Activated naive CD4-positive, alpha-beta T cell treated with Interleukin-2 at 50 U/mL for 16 hours (primary cell): ENCODE measurements at regions not wholly inside any gene's neighbourhood (a gene's known extent, or its start where the extent isn't known, plus 50 kb on each side); places are given as distances from the start of the nearest gene placed in this dataset.
"Not testable (repeated sequence)": the region's sequence is repeated elsewhere in the genome, so short reads cannot be mapped to it uniquely, and the experiment has no call there.

ENCODE experiments used
- DNase-seq: peaks from one replicate; pipeline ENCODE4 v3.0.0-alpha.2; 2020

- DNase-seq = no peak
Measured at GRCh38 chr6:128731249-128732165, 151.4 kb upstream of the LAMA2 start.

GRCh38 chr6:128727500-128727899 lies 155.4 kb upstream of the LAMA2 start:
- no peak for DNase-seq

- no peak for DNase-seq
Measured at GRCh38 chr6:128725271-128726233, 157.4 kb upstream of the LAMA2 start.

GRCh38 chr6:128724738-128725137 lies 158.2 kb upstream of the LAMA2 start:
- DNase-seq = no peak

DNA sequence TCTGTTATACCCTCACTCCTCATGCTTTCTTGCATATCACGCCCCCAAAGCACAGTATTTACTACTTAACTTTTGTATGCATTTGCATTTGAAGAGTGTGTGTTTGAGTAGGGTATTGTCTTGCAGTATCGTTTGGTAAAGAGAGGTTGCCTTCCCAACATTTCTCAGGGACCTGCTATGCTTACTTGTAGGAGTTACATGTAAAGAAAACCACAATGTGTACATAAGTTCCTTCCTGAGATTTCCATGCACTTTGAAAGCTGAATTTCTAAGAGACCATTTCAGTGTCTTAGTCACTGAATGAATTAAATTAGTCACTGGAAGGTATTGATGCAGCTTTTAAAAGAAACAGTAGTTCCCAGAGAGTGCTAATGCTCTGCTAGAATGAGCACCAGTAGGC lies 159.3 kb upstream of the LAMA2 start:
- DNase-seq = no peak

DNA sequence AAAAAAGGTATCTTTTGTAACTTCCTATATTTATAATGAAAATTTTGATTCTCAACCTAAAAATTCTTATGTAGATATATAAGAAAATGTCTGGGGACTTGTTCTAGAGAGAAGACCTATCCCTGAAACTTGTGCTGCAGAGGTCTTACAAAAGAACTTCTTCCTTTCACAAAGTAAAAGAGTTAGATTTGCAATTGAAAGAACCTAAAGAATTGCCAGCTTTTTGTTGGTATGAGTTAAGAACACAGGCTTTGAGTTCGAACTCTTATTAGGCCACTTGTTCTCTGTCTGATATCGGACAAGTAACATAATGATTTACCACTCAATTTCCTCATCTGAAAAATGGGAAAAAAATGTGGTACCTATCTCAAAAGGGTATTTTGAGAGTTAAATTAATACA lies 162.0 kb upstream of the LAMA2 start:
- no peak for DNase-seq

- no peak for DNase-seq
Measured at GRCh38 chr6:128719786-128720185, 163.2 kb upstream of the LAMA2 start.

- no peak for DNase-seq
Measured at GRCh38 chr6:128713461-128713860, 169.5 kb upstream of the LAMA2 start.

GRCh38 chr6:128712898-128713297 lies 170.0 kb upstream of the LAMA2 start:
- DNase-seq = no peak

- no peak for DNase-seq
Measured at GRCh38 chr6:128711149-128711548, 171.8 kb upstream of the LAMA2 start.

DNA sequence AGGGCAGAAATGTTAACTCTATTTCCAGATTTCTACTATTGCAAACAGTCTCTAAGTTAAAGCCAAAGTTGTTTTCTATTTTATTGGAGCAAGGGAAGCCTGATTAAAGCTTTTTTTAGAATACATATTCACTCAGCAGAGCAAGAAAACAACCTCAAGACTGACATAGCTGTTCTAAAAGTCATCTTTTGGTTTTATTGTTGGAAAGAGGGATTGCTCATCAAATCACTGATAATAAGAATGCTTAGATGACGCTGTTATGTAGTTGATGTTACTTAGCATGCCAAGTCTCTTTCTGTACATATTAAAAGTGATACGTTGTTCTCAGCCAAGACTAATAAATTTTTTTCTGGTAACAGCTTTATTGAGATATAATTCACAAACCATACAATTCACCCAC lies 172.6 kb upstream of the LAMA2 start:
- DNase-seq = no peak

- DNase-seq = no peak
Measured at GRCh38 chr6:128704601-128705000, 178.3 kb upstream of the LAMA2 start.

DNA sequence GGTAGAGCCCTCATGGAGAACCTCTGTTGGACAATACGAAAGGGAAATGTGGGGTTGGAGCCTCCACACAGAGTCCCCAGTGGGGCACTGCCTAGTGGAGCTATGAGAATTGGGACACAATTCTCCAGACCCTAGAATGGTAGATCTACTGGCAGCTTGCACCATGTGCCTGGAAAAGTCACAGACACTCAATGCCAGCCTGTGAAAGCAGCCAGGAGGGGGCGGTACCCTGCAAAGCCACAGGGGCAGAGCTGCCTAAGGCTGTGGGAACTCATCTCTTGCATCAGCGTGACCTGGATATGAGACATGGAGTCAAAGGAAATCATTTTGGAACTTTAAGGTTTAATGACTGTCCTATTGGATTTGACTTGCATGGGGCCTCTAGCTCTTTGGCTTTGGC lies 179.1 kb upstream of the LAMA2 start:
- not testable (repeated sequence) for DNase-seq

DNA sequence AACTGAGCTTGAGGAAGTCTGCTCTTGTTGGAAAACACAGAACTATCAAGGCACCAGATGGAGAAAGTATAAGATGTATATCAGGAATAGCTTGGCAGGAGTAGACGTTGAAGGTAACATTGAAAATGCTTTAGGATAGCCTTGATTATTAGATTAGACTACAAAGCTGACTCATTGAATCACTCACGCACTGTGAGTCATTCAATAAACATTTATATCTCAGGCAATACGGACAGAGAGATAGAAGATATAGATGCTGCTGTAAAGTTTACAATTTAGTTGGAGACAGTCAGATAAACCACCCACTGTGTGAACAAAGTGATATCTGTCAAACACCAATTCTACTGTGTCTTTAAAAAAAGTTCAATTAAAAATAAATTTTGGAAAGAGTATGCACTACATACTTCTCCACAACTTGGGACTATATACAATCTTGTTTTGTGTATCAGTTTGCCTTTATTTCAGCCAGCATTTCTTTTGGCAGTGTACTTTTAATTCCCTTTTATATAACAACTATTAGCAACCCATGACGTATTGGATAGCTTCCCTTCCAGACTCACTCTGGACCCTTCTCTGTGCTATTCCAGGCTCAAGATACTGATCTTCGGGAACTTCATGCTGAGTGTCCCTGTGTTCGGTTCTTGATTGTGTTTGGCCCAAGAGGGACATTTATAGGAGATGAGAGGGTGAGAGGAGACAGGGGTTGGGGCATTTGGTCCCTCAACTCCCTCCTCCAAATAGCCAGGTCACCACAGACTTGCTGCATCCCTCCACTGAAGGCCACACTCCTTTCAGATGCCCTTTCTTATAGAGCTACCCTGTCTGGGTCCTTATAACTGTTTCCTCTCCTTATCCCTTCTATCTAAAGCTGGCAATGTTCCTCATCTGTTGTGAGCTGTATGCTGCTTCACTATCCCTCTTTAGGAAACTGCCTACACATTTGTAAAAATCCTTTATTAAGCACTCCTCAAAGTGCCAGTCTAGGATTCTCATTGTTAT lies 176.6 kb upstream of the PTPRK start:
- no peak for DNase-seq

DNA sequence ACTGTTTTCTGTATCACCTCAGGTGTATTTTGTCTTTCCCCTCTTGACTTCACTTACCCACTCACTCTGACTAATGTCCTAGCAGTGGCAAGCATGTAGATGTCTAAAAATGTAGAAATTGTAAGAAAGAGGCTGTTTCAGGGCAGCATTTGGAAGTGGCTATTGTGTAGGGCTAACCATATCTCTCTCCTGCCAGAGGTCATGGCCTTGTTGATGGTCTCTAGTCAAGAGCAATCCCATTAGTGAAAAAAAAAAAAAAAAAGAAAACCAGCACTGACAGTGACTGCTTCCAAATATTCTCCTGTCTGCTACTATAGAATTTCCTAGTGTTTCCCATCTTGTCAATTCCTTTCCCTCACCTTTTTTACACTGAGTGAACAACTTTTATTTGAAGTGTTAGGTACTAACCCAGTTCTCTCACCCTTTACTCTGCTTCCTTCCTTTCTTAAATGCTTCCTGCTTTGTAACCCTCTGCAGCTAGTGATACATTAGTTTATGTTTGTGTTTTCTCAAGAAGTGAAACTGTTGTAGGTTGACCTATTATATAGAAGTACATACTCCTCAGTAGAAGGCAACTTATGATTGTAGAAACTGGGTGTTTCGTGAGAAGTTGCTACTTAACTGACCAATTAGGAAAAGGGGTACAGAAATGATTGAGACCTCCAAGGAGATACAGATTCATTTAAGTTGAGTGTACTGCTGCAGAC lies 174.1 kb upstream of the PTPRK start:
- no peak for DNase-seq

GRCh38 chr6:128690063-128690462 lies 169.7 kb upstream of the PTPRK start:
- DNase-seq = no peak

DNA sequence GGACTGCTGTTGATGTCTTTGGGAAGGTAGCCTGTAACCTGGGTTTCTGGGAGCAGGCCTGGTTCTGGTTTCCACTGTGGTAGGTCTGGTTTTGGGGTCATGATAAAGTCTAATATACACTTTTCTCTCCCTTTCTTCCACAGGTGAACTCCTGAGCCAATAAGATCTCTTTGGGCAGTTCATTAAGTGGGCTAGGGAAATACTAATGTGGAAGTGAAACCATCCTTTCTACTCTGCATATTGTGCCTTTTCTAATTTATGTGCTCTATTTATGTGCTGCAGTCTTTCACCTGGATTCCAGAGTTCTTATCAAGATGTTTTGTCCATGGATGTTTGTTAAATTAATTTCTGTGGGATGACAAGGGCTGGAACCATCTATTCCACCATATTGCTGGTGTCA lies 165.7 kb upstream of the PTPRK start:
- no peak for DNase-seq

- DNase-seq = no peak
Measured at GRCh38 chr6:128676456-128676855, 156.1 kb upstream of the PTPRK start.

GRCh38 chr6:128672023-128672422 lies 151.6 kb upstream of the PTPRK start:
- no peak for DNase-seq

DNA sequence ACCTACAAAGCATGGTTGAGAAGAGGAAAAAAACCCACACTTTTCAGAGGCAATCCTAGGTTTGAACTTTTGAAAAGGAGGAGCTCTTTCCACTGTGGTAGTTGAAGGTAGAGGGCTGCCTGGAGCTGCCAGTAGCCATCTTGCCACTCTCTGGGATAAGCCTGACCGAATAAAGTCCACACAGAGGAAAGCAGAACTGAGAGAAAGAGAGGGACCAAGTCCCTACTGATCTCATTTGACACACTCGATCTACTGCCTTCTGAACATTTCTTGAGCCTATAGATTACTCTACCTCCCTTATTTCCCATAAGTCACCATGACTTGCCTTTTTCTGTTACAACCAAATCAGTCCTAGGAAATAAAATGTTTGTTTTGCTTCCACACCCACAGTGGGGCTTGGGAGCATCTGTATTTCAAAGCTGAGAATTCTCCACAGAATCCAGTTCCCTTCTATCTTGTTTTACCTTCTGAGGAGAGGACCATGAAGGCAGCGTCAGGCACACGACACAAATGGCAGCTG lies 147.0 kb upstream of the PTPRK start:
- DNase-seq = no peak

- DNase-seq = no peak
Measured at GRCh38 chr6:128666405-128666804, 146.0 kb upstream of the PTPRK start.

DNA sequence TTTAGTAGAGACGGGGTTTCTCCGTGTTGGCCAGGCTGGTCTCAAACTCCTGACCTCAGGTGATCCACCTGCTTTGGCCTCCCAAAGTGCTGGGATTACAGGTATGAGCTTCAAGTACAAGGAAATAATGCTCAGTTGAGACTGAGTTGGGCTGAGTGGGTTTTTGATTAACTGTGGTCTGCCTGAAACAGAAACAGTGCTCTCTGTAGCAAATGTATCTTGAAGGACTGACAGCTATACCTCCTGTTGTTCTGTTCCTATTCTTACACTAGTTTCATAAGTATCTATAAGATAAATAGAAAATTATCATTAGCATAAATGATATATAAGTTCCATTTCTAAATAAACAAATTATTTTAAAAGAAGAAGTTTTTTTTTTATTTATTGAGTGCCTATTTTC lies 142.8 kb upstream of the PTPRK start:
- no peak for DNase-seq
